Kidney glomerular epithelial cell (primary cell): ENCODE measurements at regions not wholly inside any gene's neighbourhood (a gene's known extent, or its start where the extent isn't known, plus 50 kb on each side); places are given as distances from the start of the nearest gene placed in this dataset.
A peak's percentile ranks its signal among the peaks of the same experiment; 100 is the strongest.
"Not testable (repeated sequence)": the region's sequence is repeated elsewhere in the genome, so short reads cannot be mapped to it uniquely, and the experiment has no call there.

Source experiments
- DNase-seq: peaks from one replicate; lab custom pipeline; 2025; lab: John Stamatoyannopoulos, UW

GRCh38 chr12:124218650-124219049 lies 76.2 kb upstream of the RFLNA start:
- DNase-seq, result not testable (repeated sequence)

DNA sequence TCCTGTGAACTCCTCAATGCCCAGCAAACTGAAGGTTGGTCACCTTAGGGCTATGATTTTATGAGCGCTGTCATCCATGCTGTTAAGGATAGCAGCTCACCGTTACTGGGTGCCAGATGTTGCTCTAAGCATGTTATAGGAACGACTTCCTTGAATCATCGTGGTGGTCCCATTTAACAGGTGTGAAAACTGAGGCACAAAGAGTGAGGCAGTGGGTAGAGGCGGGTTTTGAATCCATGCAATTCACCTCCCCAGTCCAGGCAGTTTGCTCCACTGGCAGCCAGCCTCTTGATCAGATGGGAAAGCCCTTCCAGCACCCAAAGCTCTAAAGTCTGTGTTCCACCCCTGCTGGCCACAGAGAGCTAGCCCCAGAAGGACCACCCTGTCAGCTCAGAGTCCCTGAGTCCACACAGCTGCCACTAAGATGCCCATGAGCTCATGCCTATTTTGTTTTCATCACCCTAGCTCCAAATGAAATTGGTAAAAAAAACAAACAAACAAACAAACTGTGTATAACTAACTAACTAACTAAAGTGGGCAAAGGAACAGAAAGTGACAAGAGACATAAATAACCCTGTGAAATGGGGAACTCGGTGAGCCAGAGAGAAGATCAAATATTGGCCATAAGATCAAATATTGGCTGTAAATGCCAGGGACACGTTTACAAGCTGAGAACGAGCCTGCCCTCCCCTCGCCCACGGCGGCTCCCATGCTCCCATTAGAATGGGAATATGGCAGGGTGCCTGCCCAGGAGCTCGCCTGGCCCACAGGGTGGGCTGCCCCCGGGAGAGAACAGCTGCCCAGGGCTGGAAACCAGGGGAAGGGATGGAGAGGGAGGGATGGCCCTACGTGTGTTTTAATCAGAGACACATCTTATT lies 72.3 kb upstream of the RFLNA start:
- DNase-seq, result no peak

DNA sequence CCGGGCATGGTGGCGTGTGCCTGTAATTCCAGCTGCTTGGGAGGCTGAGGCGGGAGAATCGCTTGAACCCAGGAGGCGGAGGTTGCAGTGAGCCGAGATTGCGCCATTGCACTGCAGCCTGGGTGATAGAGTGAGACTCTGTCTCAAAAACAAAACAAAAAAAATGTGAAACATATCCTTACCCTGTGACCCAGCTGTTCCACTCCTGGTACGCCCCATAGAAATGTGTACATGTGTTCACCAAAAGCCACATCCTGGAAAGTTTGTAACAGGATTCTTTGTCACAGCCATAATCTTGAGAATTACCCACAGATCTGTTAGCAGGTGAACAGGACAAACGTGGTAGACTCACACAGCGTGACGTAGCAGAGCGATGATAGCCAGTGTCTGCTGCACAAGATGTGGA lies 71.2 kb upstream of the RFLNA start:
- not testable (repeated sequence) for DNase-seq

GRCh38 chr12:124224535-124225110 lies 70.3 kb upstream of the RFLNA start:
- no peak for DNase-seq

DNA sequence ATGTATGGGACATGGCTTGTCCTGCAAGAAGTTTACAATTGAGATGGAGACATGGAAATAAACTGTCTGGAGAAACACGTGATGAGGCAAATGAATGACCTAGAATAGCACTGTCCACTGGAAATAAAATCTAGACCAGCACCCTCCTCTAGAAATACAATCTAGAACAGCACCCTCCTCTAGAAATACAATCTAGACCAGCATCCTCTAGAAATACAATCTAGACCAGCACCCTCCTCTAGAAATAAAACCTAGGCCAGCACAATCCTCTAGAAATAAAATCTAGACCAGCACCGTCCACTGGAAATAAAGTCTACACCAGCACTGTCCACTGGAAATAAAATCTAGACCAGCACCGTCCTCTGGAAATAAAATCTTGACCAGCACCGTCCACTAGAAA lies 69.2 kb upstream of the RFLNA start:
- no peak for DNase-seq

DNA sequence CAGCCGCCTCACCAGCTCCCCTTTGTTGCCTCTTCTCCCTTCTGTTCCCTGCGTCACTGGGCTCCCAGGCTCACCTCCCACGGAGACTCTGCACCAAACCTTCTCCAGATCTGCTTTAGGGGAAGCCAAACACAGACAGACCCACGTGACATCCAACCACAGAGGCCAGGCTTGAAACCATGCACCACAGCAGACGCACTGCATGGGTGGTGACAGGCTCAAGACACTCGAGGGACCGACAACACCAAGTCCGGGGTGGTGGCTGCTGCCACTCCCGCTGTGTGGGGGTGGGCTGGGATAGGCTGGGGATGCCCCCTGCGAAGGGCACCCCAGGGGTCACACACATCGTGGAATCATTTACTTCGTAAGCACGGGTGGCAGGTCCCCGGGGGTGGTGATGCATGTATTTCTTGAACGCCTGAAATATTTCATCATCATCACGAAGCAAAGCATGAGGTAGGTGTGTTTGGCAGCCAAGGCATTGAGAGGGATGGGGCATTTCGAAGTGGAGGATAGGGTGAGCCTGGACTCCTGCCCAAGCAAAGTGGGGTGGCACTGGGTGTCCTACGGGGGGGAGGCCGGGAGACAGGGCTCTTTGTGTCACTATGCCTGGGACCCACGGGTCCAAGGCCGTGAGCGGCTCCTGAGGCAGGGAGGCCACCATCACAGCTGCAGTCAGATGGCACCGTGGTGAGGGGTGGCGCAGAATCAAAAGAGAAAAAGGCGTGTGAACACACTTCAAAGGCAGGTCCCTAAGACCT lies 66.8 kb upstream of the RFLNA start:
- no peak for DNase-seq

- DNase-seq, result no peak
Observed at GRCh38 chr12:124229520-124229919, 65.4 kb upstream of the RFLNA start.

GRCh38 chr12:124230117-124230757 lies 64.7 kb upstream of the RFLNA start:
- no peak for DNase-seq

- DNase-seq, result no peak
Observed at GRCh38 chr12:124230789-124231188, 64.1 kb upstream of the RFLNA start.

GRCh38 chr12:124231980-124232653 lies 62.8 kb upstream of the RFLNA start:
- no peak for DNase-seq

- DNase-seq, result no peak
Observed at GRCh38 chr12:124232654-124232987, 62.3 kb upstream of the RFLNA start.

GRCh38 chr12:124233041-124233796 lies 61.7 kb upstream of the RFLNA start:
- peak; percentile 89 for DNase-seq

GRCh38 chr12:124233846-124234640 lies 60.9 kb upstream of the RFLNA start:
- DNase-seq, result no peak

DNA sequence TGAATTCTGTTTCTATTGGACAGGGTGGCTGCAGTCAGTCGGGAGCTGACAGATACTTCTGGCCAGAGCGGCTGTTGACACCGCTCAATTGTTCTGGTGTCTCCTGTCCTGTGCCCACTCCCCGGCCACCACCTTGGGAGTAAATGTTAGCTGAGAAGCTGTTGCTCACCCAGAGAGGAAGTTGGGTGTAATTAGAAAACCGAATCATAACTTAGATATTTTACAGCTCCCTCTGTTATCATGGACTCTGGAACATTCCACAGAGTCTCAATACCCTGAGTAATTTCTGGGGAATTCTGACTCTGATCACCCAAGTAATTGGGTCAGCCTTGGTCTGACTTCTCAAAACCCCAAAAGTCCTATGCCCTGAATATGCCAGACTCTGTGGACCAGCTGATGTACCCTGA lies 58.3 kb upstream of the RFLNA start:
- peak; percentile 69 for DNase-seq

DNA sequence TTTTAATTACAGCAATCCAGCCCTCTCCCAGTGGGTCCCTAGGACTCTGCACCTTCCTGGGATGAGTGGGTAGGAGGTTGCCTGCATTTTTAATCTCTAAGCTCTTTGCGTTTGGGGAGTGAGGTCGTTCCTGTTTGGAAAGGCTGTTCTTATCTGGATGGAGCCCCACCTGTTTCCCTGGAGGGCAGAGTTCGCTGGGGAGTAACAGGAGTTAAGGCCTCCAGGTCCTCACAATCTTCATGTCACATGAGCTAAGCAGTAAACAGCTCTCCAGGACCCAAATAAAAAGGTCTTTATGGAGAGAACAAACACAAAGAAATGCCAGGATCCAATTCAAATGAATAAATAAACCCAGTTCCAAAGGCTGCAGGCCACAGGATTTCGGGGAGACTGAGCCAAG lies 56.0 kb upstream of the RFLNA start:
- no peak for DNase-seq

DNA sequence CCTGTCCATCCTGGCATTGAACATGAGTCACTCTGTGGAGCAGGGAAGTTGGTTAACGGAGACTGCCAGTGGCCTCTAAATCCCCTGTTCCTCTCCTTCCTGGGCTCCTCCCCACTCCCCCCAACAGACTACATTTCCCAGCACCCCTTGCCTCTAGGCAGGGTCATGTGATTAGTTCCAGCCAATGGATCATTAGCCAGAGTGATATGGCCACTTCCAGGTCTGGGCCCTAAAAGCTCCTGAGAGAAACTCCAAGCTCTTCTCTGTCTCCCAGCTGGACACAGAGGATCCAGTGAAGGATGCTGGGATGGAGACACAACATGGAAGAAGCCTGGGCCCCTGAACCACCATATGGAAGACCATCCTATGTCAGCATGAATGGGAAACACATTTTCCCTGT lies 54.4 kb upstream of the RFLNA start:
- DNase-seq, result no peak

DNA sequence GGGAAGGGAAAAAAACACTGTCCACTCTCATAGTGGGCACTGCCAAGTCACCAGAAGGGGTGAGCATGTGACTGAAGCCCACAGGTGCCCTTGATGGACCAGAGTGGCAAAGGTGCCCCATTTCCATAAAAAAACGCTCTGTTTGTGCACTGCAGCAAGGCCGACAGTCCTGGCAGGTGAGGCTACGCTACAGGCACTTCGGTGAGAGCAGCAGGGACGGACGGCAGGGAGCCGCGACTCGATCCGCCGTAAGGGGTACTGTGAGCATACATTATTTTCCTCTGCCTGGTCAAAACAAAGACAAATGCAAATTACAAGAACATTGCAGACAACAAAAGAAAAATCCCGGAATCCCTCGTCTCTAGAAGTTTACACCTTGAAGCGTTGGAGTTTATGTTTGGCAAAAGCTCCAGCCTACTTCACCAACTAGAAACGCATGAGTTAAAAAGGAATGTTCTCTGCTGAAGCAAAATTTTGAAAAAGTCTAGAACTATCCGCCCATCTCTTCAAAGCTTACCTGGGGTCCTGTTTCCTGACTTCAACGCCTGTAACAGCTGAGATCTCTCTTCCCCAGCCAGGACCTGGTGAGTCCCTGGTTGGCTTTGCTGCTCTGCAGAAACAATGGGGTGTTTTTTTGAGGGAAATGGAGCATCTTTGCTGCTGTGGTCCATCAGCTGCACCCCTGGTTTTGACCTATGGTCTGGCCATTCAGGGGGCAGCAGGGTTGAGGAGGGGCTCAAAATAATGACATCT lies 52.9 kb upstream of the RFLNA start:
- DNase-seq, result no peak

DNA sequence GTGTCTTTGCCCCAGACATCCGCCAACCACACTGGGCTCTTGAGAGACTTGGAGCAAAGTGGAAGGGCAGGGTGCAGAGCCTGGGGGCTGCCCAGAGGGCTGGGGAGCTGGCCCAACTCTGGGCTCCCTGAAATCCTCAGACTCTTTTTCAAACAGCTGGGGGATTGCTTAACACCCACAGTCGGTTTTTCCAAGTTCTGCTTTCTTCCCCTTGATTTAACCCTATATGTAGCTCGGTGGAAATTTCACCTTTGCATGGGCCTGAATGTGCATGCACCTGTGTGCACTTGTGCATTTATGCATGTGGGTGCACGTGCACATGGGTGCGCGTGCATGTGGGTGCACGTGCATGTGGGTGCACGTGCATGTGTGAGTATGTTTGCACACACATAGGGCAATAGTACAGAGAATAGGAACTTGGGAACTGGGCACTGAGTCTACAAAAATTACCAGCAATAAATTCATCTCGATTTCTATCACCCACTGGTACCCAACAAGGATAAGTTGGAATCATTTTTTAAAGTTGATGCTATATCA lies 52.3 kb upstream of the RFLNA start:
- no peak for DNase-seq

- no peak for DNase-seq
Observed at GRCh38 chr12:124243936-124244335, 51.0 kb upstream of the RFLNA start.
